ENCODE measurements at regions not wholly inside any gene's neighbourhood (a gene's known extent, or its start where the extent isn't known, plus 50 kb on each side); places are given as distances from the start of the nearest gene placed in this dataset.
A peak's percentile ranks its signal among the peaks of the same experiment; 100 is the strongest.
"Not testable (repeated sequence)": the region's sequence is repeated elsewhere in the genome, so short reads cannot be mapped to it uniquely, and the experiment has no call there.

GRCh38 chr18:25533218-25533617 is 181.3 kb upstream of the ZNF521 start:
- no peak overlapping the region for H3K4me3 Mint-ChIP-seq (ENCODE audit: unreplicated experiment)
- peaks cover 8% of the 10 kb centered on the region for H3K27me3 Mint-ChIP-seq (ENCODE audit: unreplicated experiment)
- H3K4me1 Mint-ChIP-seq (ENCODE audit: unreplicated experiment), result no peaks in the 10 kb centered on the region
- no peaks in the 10 kb centered on the region for H3K36me3 Mint-ChIP-seq (ENCODE audit: unreplicated experiment)
- DNase-seq (ENCODE audit: extremely low spot score, unreplicated experiment), result no peak
- TF ChIP-seq CTCF (IDR thresholded peaks at IDR 0.05), result no peak
- H3K27ac Mint-ChIP-seq (ENCODE audit: unreplicated experiment), result no peak overlapping the region
- peaks cover 3% of the 10 kb centered on the region for H3K9me3 Mint-ChIP-seq (ENCODE audit: unreplicated experiment)

GRCh38 chr18:25531207-25531606 is 179.2 kb upstream of the ZNF521 start:
- TF ChIP-seq CTCF (IDR thresholded peaks at IDR 0.05), result no peak
- Mint-ChIP-seq H3K4me1 (ENCODE audit: unreplicated experiment) (no peaks in the 10 kb centered on the region), H3K27me3 (ENCODE audit: unreplicated experiment) (peaks cover 20% of the 10 kb centered on the region), H3K4me3 (ENCODE audit: unreplicated experiment) (no peak overlapping the region), H3K9me3 (ENCODE audit: unreplicated experiment) (peaks cover 3% of the 10 kb centered on the region), H3K27ac (ENCODE audit: unreplicated experiment) (no peak overlapping the region), H3K36me3 (ENCODE audit: unreplicated experiment) (no peaks in the 10 kb centered on the region)
- DNase-seq (ENCODE audit: extremely low spot score, unreplicated experiment), result no peak

- H3K4me3 Mint-ChIP-seq (ENCODE audit: unreplicated experiment); H3K4me1 Mint-ChIP-seq (ENCODE audit: unreplicated experiment); H3K9me3 Mint-ChIP-seq (ENCODE audit: unreplicated experiment); H3K36me3 Mint-ChIP-seq (ENCODE audit: unreplicated experiment); DNase-seq (ENCODE audit: extremely low spot score, unreplicated experiment); H3K27ac Mint-ChIP-seq (ENCODE audit: unreplicated experiment): not testable (repeated sequence)
- peaks cover 20% of the 10 kb centered on the region for H3K27me3 Mint-ChIP-seq (ENCODE audit: unreplicated experiment)
These were observed 173.8 kb upstream of the ZNF521 start for GRCh38 chr18:25525789-25526188.

- Mint-ChIP-seq H3K27me3 (ENCODE audit: unreplicated experiment) (no peaks in the 10 kb centered on the region), H3K9me3 (ENCODE audit: unreplicated experiment) (no peaks in the 10 kb centered on the region)
- no peak for TF ChIP-seq CTCF (IDR thresholded peaks at IDR 0.05)
These were observed 166.7 kb upstream of the ZNF521 start for GRCh38 chr18:25518716-25519053.

GRCh38 chr18:25517881-25518715 is 166.1 kb upstream of the ZNF521 start:
- peak overlapping the region; percentile 33 for H3K4me3 Mint-ChIP-seq (ENCODE audit: unreplicated experiment)
- no peaks in the 10 kb centered on the region for H3K36me3 Mint-ChIP-seq (ENCODE audit: unreplicated experiment)
- peak overlapping the region; percentile 80 for H3K27ac Mint-ChIP-seq (ENCODE audit: unreplicated experiment)
- no peaks in the 10 kb centered on the region for H3K9me3 Mint-ChIP-seq (ENCODE audit: unreplicated experiment)
- no peak for DNase-seq (ENCODE audit: extremely low spot score, unreplicated experiment)
- no peak for TF ChIP-seq CTCF (IDR thresholded peaks at IDR 0.05)
- no peaks in the 10 kb centered on the region for H3K27me3 Mint-ChIP-seq (ENCODE audit: unreplicated experiment)
- H3K4me1 Mint-ChIP-seq (ENCODE audit: unreplicated experiment), result peaks cover 29% of the 10 kb centered on the region

More at GRCh38 chr18:25518716-25519053, 166.7 kb upstream of the ZNF521 start:
- Mint-ChIP-seq H3K4me3 (ENCODE audit: unreplicated experiment) (no peak overlapping the region), H3K36me3 (ENCODE audit: unreplicated experiment) (no peaks in the 10 kb centered on the region), H3K27ac (ENCODE audit: unreplicated experiment) (peak overlapping the region; percentile 80), H3K4me1 (ENCODE audit: unreplicated experiment) (peaks cover 29% of the 10 kb centered on the region)
- no peak for DNase-seq (ENCODE audit: extremely low spot score, unreplicated experiment)

Data from osteocyte (in vitro differentiated cells).